ENCODE measurements at regions not wholly inside any gene's neighbourhood (a gene's known extent, or its start where the extent isn't known, plus 50 kb on each side); places are given as distances from the start of the nearest gene placed in this dataset.
"Not testable (repeated sequence)": the region's sequence is repeated elsewhere in the genome, so short reads cannot be mapped to it uniquely, and the experiment has no call there.

GRCh38 chr5:121100931-121101330 lies 636.8 kb downstream of the PRR16 start:
- no peak for DNase-seq (ENCODE audit: low spot score)

GRCh38 chr5:121105921-121106320 lies 641.8 kb downstream of the PRR16 start:
- DNase-seq (ENCODE audit: low spot score) = no peak

- DNase-seq (ENCODE audit: low spot score) = not testable (repeated sequence)
Measured at GRCh38 chr5:121106721-121107690, 642.9 kb downstream of the PRR16 start.

- no peak for DNase-seq (ENCODE audit: low spot score)
Measured at GRCh38 chr5:121108725-121109124, 644.6 kb downstream of the PRR16 start.

- DNase-seq (ENCODE audit: low spot score) = no peak
Measured at GRCh38 chr5:121109817-121110216, 645.7 kb downstream of the PRR16 start.

GRCh38 chr5:121121786-121122185 lies 657.7 kb downstream of the PRR16 start:
- no peak for DNase-seq (ENCODE audit: low spot score)

- DNase-seq (ENCODE audit: low spot score) = no peak
Measured at GRCh38 chr5:121138495-121138907, 674.4 kb downstream of the PRR16 start.

GRCh38 chr5:121138952-121139351 lies 674.9 kb downstream of the PRR16 start:
- DNase-seq (ENCODE audit: low spot score) = no peak

GRCh38 chr5:121144764-121145163 lies 680.7 kb downstream of the PRR16 start:
- peak; percentile 3 for DNase-seq (ENCODE audit: low spot score)

- DNase-seq (ENCODE audit: low spot score) = no peak
Measured at GRCh38 chr5:121151534-121151933, 687.4 kb downstream of the PRR16 start.

GRCh38 chr5:121152411-121152810 lies 688.3 kb downstream of the PRR16 start:
- DNase-seq (ENCODE audit: low spot score) = no peak

- no peak for DNase-seq (ENCODE audit: low spot score)
Measured at GRCh38 chr5:121156565-121156964, 692.5 kb downstream of the PRR16 start.

- DNase-seq (ENCODE audit: low spot score) = no peak
Measured at GRCh38 chr5:121158451-121158850, 693.2 kb upstream of the FTMT start.

GRCh38 chr5:121160591-121160990 lies 691.1 kb upstream of the FTMT start:
- DNase-seq (ENCODE audit: low spot score) = no peak

GRCh38 chr5:121164632-121165031 lies 687.0 kb upstream of the FTMT start:
- DNase-seq (ENCODE audit: low spot score) = no peak

GRCh38 chr5:121171361-121171760 lies 680.3 kb upstream of the FTMT start:
- no peak for DNase-seq (ENCODE audit: low spot score)

- no peak for DNase-seq (ENCODE audit: low spot score)
Measured at GRCh38 chr5:121171834-121172233, 679.8 kb upstream of the FTMT start.

- no peak for DNase-seq (ENCODE audit: low spot score)
Measured at GRCh38 chr5:121174351-121174750, 677.3 kb upstream of the FTMT start.

GRCh38 chr5:121175986-121176385 lies 675.7 kb upstream of the FTMT start:
- no peak for DNase-seq (ENCODE audit: low spot score)

GRCh38 chr5:121182788-121183490 lies 668.7 kb upstream of the FTMT start:
- peak; percentile 18 for DNase-seq (ENCODE audit: low spot score)

GRCh38 chr5:121188849-121189248 lies 662.8 kb upstream of the FTMT start:
- no peak for DNase-seq (ENCODE audit: low spot score)

GRCh38 chr5:121189342-121190305 lies 662.1 kb upstream of the FTMT start:
- DNase-seq (ENCODE audit: low spot score) = no peak
